ENCODE measurements at regions not wholly inside any gene's neighbourhood (a gene's known extent, or its start where the extent isn't known, plus 50 kb on each side); places are given as distances from the start of the nearest gene placed in this dataset.

GRCh38 chr1:88056881-88057280 is 627.2 kb upstream of the PKN2 start:
- TF ChIP-seq CTCF (IDR thresholded peaks at IDR 0.05) (no peak), POLR2A (IDR thresholded peaks at IDR 0.05) (no peak)

Measured in testis (tissue), 2 donors.